ENCODE measurements at regions not wholly inside any gene's neighbourhood (a gene's known extent, or its start where the extent isn't known, plus 50 kb on each side); places are given as distances from the start of the nearest gene placed in this dataset.

- TF ChIP-seq, protein P1, sequence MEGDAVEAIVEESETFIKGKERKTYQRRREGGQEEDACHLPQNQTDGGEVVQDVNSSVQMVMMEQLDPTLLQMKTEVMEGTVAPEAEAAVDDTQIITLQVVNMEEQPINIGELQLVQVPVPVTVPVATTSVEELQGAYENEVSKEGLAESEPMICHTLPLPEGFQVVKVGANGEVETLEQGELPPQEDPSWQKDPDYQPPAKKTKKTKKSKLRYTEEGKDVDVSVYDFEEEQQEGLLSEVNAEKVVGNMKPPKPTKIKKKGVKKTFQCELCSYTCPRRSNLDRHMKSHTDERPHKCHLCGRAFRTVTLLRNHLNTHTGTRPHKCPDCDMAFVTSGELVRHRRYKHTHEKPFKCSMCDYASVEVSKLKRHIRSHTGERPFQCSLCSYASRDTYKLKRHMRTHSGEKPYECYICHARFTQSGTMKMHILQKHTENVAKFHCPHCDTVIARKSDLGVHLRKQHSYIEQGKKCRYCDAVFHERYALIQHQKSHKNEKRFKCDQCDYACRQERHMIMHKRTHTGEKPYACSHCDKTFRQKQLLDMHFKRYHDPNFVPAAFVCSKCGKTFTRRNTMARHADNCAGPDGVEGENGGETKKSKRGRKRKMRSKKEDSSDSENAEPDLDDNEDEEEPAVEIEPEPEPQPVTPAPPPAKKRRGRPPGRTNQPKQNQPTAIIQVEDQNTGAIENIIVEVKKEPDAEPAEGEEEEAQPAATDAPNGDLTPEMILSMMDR (IDR thresholded peaks at IDR 0.05): no peak
- TF ChIP-seq POLR2A (IDR thresholded peaks at IDR 0.05): no peak
Observed at GRCh38 chr20:56693217-56693616, 64.1 kb downstream of the TFAP2C start.
